Muscle of leg (tissue), 3 donors: ENCODE measurements at regions not wholly inside any gene's neighbourhood (a gene's known extent, or its start where the extent isn't known, plus 50 kb on each side); places are given as distances from the start of the nearest gene placed in this dataset.

ENCODE experiments used
- DNase-seq: peaks from one replicate; pipeline ENCODE4 v3.0.0; 2013
- H3K27ac ChIP-seq: one replicate; pipeline ENCODE4 v1.5.1; 2013; ENCODE audit warnings: mild to moderate bottlenecking, low read length, control low read depth
- H3K27me3 ChIP-seq: one replicate; pipeline ENCODE4 v1.6.1; 2013; ENCODE audit warnings: low read length; ENCODE audit not compliant: control insufficient read depth, insufficient read depth
- H3K36me3 ChIP-seq: one replicate; pipeline ENCODE4 v1.6.1; 2013; ENCODE audit warnings: low read length; ENCODE audit not compliant: control insufficient read depth, insufficient read depth
- H3K4me1 ChIP-seq: one replicate; pipeline ENCODE4 v1.6.1; 2013; ENCODE audit warnings: low read length; ENCODE audit not compliant: control insufficient read depth, insufficient read depth
- H3K4me3 ChIP-seq: one replicate; pipeline ENCODE4 v1.5.1; 2013; ENCODE audit warnings: low read length, control low read depth
- H3K9me3 ChIP-seq: replicated peaks from 2 replicates; pipeline ENCODE4 v1.6.1; 2013; ENCODE audit warnings: low read depth, low read length; ENCODE audit not compliant: control insufficient read depth
- WGBS: methylation state at CpG from one replicate; pipeline ENCODE4 v1.1.5; 2013; ENCODE audit warnings: missing lambda C conversion rate; ENCODE audit not compliant: insufficient coverage; 5-methylcytosine and 5-hydroxymethylcytosine counted together

GRCh38 chr2:17328161-17328560 lies 190.1 kb downstream of the RAD51AP2 start:
- WGBS: no CpG with 5 or more reads among the region's 1 CpG
- H3K9me3 ChIP-seq: no peaks in the 10 kb centered on the region
- no peak overlapping the region for H3K27ac ChIP-seq
- H3K27me3 ChIP-seq: no peaks in the 10 kb centered on the region
- no peak overlapping the region for H3K4me3 ChIP-seq
- H3K36me3 ChIP-seq: no peaks in the 10 kb centered on the region
- H3K4me1 ChIP-seq: peaks cover 2% of the 10 kb centered on the region
- no peak for DNase-seq

- Histone ChIP-seq H3K4me1 (peaks cover 2% of the 10 kb centered on the region), H3K36me3 (no peaks in the 10 kb centered on the region), H3K27me3 (no peaks in the 10 kb centered on the region), H3K9me3 (no peaks in the 10 kb centered on the region), H3K27ac (no peak overlapping the region), H3K4me3 (no peak overlapping the region)
- WGBS: 80% methylated on average over 1 of the region's 4 CpGs
- DNase-seq: no peak
Measured at GRCh38 chr2:17327649-17328048, 190.6 kb downstream of the RAD51AP2 start.

GRCh38 chr2:17326717-17327116 lies 191.5 kb downstream of the RAD51AP2 start:
- Histone ChIP-seq H3K36me3 (no peaks in the 10 kb centered on the region), H3K9me3 (no peaks in the 10 kb centered on the region), H3K4me3 (no peak overlapping the region), H3K4me1 (peaks cover 2% of the 10 kb centered on the region), H3K27me3 (no peaks in the 10 kb centered on the region), H3K27ac (no peak overlapping the region)
- no CpG with 5 or more reads among the region's 2 CpGs for WGBS
- DNase-seq: peak; percentile 5

DNA sequence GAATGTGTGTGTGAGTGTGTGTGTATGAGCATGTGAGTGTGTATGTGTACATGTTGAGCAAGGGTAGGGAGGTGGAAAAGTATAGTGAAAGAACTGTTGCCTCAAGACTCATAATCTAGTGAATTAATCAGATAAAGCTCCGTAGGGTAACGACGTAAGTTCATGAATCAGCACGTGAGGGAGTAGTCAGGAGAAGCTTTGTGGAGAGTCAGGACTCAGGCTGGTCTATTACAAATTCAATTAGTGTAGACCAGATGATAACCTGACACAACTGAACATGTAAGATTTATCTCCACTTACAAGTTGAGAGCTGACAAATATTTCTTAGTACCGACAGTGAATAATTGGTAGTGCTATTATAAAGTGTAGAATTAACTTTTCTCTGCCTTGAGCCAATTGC lies 194.5 kb downstream of the RAD51AP2 start:
- no peak for DNase-seq
- no peak overlapping the region for H3K27ac ChIP-seq
- no peaks in the 10 kb centered on the region for H3K9me3 ChIP-seq
- no peaks in the 10 kb centered on the region for H3K36me3 ChIP-seq
- H3K4me3 ChIP-seq: no peak overlapping the region
- WGBS: 81% methylated on average over 3 of the region's 5 CpGs
- H3K27me3 ChIP-seq: no peaks in the 10 kb centered on the region
- peaks cover 2% of the 10 kb centered on the region for H3K4me1 ChIP-seq

DNA sequence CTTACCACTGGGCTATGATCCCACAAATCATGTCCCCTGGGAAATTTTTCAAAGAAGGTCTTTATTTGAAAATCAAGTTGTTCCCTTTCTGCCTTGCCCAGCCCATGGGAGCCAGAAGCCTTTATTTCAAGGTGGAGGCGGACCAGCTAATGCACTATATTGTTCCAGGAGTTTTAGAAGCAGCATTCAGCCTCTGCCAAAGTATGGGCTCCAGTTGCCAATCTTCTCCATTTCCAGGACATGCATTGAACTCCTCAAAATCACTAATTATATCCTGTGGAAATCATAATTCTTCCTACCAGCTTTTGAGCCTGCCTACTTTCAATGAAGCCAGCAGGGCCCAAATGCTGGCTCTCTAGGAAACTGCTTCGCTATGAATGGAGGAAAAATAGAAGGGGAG lies 195.8 kb downstream of the RAD51AP2 start:
- H3K27me3 ChIP-seq: no peaks in the 10 kb centered on the region
- no peak overlapping the region for H3K4me3 ChIP-seq
- no peaks in the 10 kb centered on the region for H3K36me3 ChIP-seq
- no peaks in the 10 kb centered on the region for H3K9me3 ChIP-seq
- WGBS: 43% methylated on average over 2 of the region's 2 CpGs
- no peak for DNase-seq
- peaks cover 2% of the 10 kb centered on the region for H3K4me1 ChIP-seq
- H3K27ac ChIP-seq: no peak overlapping the region

GRCh38 chr2:17319090-17319489 lies 199.2 kb downstream of the RAD51AP2 start:
- no peaks in the 10 kb centered on the region for H3K36me3 ChIP-seq
- no peaks in the 10 kb centered on the region for H3K9me3 ChIP-seq
- H3K4me1 ChIP-seq: no peaks in the 10 kb centered on the region
- H3K27ac ChIP-seq: no peak overlapping the region
- H3K27me3 ChIP-seq: no peaks in the 10 kb centered on the region
- H3K4me3 ChIP-seq: no peak overlapping the region
- no peak for DNase-seq

GRCh38 chr2:17318013-17318412 lies 200.2 kb downstream of the RAD51AP2 start:
- H3K27ac ChIP-seq: no peak overlapping the region
- no peaks in the 10 kb centered on the region for H3K4me1 ChIP-seq
- no peaks in the 10 kb centered on the region for H3K27me3 ChIP-seq
- no CpG with 5 or more reads among the region's 2 CpGs for WGBS
- no peaks in the 10 kb centered on the region for H3K36me3 ChIP-seq
- no peaks in the 10 kb centered on the region for H3K9me3 ChIP-seq
- no peak for DNase-seq
- no peak overlapping the region for H3K4me3 ChIP-seq

DNA sequence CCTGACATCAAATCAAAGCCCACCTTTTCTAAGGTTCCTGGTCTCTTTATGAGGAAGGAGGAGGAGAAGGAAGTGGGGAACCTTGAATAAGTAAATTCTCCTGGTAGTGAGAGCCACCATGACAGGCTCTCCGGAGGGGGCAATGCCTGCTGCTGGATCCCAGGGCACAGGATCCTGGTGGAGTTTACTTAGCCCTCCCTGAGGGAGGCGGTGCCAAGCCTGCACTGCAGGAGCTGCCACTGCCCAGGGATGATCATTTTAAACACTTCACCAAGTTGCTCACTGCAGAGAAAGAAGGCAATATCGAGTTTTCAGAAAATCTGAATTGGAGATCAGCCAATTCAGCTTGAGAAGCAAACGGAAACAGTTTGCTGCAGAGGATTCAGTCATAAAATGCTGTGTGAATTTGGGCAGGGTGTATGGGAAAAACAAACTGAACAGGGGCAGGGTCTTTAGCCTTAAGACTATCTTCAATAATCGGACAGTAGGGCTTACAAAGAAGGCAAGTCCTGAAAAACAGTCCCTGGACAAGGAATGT lies 200.7 kb downstream of the RAD51AP2 start:
- DNase-seq: peak; percentile 21

DNA sequence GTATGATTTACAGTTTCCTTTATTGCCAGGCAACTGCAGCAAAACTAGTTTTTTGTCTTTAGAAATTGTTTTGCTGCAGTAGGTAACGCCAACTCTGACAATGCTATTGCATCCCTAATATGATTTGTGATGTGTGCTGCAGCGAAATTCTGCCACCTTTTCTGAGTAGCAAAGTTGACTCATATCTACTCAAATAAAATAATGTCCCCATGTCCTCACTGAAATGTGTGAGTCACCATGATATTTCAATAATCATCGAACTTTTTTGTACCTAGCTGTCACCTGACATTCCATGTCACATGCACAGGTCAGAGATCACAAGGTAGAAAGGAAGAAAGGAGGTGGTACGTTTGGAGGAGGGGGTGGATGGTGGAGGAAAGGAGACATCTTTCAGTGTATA lies 205.0 kb downstream of the RAD51AP2 start:
- H3K27me3 ChIP-seq: no peaks in the 10 kb centered on the region
- no peak overlapping the region for H3K27ac ChIP-seq
- peaks cover 3% of the 10 kb centered on the region for H3K4me1 ChIP-seq
- H3K4me3 ChIP-seq: no peak overlapping the region
- no peak for DNase-seq
- WGBS: no CpG with 5 or more reads among the region's 4 CpGs
- no peaks in the 10 kb centered on the region for H3K36me3 ChIP-seq
- no peaks in the 10 kb centered on the region for H3K9me3 ChIP-seq

More for the DNA sequence above, 200.7 kb downstream of the RAD51AP2 start:
- no peak overlapping the region for H3K4me3 ChIP-seq
- H3K9me3 ChIP-seq: no peaks in the 10 kb centered on the region
- 56% methylated on average over 3 of the region's 5 CpGs for WGBS
- no peaks in the 10 kb centered on the region for H3K27me3 ChIP-seq
- no peaks in the 10 kb centered on the region for H3K4me1 ChIP-seq
- no peaks in the 10 kb centered on the region for H3K36me3 ChIP-seq
- no peak overlapping the region for H3K27ac ChIP-seq

- no peaks in the 10 kb centered on the region for H3K27me3 ChIP-seq
- H3K36me3 ChIP-seq: no peaks in the 10 kb centered on the region
- H3K4me3 ChIP-seq: no peak overlapping the region
- H3K4me1 ChIP-seq: peaks cover 3% of the 10 kb centered on the region
- WGBS: no CpG with 5 or more reads among the region's 1 CpG
- H3K9me3 ChIP-seq: no peaks in the 10 kb centered on the region
- no peak for DNase-seq
- H3K27ac ChIP-seq: no peak overlapping the region
Measured at GRCh38 chr2:17311771-17312511, 206.3 kb downstream of the RAD51AP2 start.
